Pulmonary artery endothelial cell (primary cell): ENCODE measurements at regions not wholly inside any gene's neighbourhood (a gene's known extent, or its start where the extent isn't known, plus 50 kb on each side); places are given as distances from the start of the nearest gene placed in this dataset.
"Not testable (repeated sequence)": the region's sequence is repeated elsewhere in the genome, so short reads cannot be mapped to it uniquely, and the experiment has no call there.

ENCODE experiments used
- DNase-seq: peaks from one replicate; pipeline ENCODE4 v3.0.0-alpha.2; 2011; ENCODE audit warnings: low read depth, low spot score

GRCh38 chr18:56489893-56490292 is 148.5 kb downstream of the TXNL1 start:
- no peak for DNase-seq

GRCh38 chr18:56488739-56489138 is 149.7 kb downstream of the TXNL1 start:
- DNase-seq, result no peak

DNA sequence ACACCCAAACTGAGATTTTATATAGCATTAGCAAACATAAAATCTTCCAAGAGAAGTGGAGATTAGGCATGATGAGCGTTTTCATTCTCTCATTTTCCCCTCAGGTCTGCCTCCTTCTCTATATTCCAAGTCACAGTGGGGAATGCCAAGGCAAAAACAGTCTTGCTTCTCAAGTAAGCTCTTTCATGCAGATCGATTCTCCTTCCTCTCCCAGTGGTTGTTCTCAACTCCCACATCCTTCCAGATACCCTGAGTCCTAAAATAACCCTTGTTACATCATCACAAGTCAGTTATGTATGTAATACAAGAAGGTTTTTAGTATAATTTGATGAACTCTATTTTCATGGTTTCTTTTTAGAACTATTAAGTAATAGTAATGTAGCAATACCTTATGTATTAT is 150.6 kb downstream of the TXNL1 start:
- no peak for DNase-seq

GRCh38 chr18:56483386-56483785 is 155.0 kb downstream of the TXNL1 start:
- DNase-seq, result no peak

GRCh38 chr18:56482813-56483212 is 155.6 kb downstream of the TXNL1 start:
- DNase-seq, result not testable (repeated sequence)

DNA sequence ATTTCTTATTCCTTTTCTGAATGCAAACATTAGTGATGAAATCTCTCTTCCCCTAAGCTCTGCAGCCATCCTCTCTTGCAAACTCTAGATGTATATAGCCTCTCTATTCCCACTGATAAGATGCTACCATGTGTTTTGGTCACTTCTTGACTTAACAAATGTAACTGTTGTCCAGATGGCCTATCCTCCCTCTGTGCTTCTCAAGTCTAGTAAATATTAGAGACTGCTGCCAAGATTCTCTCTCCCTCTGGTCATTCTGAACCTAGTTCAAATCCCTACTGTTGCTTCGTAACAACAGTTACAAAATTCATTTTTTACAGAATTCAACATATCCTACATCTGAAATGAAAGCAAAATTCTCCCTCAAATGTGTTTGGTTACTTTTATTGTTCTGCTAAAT is 156.6 kb downstream of the TXNL1 start:
- DNase-seq, result no peak

GRCh38 chr18:56479841-56480240 is 158.6 kb downstream of the TXNL1 start:
- DNase-seq, result no peak

- DNase-seq, result no peak
These were observed 163.1 kb downstream of the TXNL1 start for GRCh38 chr18:56475250-56475649.

DNA sequence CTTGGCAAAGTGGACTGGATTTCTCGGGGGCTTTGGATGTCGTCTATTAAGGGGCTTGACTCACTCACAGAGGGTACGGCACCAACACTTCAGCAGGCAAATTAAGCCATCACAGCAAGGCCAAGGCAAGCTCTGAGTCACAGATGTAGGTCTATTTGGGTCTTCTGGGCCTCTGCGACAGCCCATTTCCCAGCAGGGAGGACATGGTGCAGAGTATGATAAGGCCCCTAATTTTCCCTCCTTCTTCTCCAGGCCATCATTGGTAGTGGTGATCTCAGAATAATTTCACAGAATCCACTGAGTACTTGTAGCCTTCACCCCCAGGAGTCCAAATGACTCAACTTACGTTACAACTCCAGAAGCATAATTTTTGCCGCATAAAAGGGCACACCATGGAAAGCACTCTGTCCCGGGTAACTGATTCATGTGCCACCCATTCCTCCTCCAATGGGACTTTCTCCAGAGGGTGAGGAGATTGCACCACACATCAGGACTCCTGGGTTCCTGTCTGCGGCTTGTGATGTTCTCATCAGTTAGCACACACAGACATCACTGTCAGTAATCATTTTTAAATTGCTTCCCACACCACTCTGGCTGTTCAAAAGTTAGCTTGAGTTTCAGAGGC is 164.9 kb downstream of the TXNL1 start:
- DNase-seq, result no peak

- DNase-seq, result no peak
These were observed 167.7 kb downstream of the TXNL1 start for GRCh38 chr18:56470406-56471351.

DNA sequence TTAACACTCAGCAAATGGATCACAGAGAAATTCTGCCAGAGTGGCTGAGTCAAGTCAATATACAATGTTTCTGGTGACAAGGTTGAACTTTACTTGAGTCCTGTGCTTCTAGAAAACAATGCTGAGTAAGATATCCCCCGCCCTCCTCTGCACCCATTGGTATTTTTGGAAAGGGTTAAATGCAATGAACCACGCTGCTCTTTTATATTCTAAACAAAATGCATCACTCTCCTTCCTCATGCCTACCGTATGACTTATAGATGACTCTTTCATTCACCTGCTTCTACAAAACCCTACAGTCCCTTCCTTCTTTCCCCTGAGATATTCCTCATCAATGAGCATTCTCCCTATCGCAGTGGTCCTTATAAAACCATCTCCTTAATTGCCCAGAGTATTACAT is 168.8 kb downstream of the TXNL1 start:
- DNase-seq, result no peak

DNA sequence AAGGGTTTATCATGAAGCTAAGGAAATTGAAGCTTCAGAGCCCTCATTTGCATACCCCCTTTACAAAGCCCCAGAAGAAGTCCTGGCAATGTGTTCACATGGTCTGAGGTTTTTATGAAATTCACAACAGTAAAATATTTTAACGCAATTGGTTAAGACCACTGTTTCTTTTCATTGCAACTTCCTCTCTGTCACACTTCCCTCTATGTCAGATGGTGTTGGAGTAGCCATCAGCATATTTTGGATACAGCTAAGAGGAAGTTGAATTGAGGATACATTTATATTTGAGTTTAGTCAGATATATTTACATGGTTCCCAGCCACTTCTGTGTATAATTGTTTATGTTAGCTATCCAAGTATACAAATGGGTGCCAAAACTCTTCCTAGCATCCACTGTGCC is 170.0 kb downstream of the TXNL1 start:
- DNase-seq, result no peak

DNA sequence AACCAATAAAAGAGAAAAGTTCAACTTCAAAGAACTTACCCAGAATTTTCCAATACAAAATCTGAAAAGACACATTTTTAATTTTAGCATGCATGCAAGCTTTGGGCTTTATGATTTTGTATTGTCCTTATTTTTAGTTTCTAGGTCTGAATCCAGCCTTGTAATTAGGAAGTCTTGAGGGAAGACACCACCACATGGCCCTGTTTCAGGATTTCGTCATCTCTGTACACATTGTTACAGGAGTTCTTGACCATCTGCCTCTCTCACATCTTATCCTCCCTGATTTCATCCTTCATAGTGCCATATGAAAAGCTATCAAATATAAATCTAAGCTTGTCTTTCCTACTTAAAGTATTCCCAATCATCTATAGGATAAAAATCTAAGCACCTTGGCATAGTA is 176.1 kb downstream of the TXNL1 start:
- DNase-seq, result no peak

DNA sequence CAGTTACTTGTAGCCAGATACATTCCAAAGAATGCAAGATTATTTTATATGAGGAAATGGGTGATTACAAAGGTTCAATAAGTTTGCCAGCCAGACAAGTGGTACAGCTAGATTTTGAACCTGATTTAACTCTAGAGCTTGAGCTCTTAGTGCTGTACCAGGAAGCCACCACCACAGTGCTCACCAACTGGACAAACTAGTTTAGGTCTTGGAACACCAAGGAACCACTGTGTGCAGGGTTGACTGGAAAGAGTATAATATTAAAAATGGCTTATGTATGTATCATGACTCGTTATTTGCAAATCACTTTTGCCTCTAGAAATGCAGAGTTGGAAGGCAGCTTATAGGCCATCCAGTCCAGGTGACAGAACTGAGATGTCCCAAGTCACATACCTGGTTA is 177.2 kb downstream of the TXNL1 start:
- DNase-seq, result no peak

GRCh38 chr18:56460581-56460980 is 177.8 kb downstream of the TXNL1 start:
- no peak for DNase-seq

GRCh38 chr18:56458770-56459712 is 179.4 kb downstream of the TXNL1 start:
- peak; percentile 82 for DNase-seq

- no peak for DNase-seq
These were observed 182.5 kb downstream of the TXNL1 start for GRCh38 chr18:56455874-56456273.

DNA sequence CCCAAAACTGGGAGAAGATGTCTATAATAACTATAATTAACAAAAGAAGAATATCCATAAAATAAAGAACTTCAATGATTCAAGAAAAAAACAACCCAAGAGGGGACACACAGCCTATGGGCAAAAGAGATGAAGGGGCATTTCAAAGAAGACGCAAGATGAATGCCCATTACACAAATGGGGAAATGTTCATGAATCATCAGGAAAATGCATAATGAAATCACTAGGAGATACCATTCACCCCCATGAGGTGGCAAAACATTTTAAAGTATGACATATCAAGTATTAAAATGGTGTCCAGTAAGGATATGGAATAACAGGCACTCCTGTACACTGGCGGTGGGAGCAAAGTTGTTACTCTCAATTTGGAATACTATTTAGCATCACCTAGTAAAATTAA is 183.3 kb downstream of the TXNL1 start:
- no peak for DNase-seq

DNA sequence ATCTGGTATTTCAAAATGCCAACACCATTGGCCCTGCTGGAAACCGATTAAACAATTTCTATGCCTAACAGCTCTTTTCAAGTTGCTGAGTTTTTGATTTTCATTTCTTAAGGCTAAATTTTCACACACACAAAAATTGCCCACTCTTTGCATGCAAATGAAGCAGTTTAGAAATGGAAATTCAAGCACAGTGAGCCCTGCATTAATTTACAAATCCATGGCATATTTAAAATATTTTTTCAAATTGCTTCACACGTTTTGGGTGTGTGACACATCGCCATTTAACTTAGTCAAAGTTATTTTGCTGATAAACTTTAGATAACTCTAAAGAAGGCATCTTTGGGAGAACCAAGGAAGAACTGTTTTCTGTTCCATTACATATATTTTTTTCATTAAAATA is 184.8 kb downstream of the TXNL1 start:
- no peak for DNase-seq

GRCh38 chr18:56451188-56451587 is 187.2 kb downstream of the TXNL1 start:
- DNase-seq, result no peak

- no peak for DNase-seq
These were observed 189.6 kb downstream of the TXNL1 start for GRCh38 chr18:56448751-56449150.

DNA sequence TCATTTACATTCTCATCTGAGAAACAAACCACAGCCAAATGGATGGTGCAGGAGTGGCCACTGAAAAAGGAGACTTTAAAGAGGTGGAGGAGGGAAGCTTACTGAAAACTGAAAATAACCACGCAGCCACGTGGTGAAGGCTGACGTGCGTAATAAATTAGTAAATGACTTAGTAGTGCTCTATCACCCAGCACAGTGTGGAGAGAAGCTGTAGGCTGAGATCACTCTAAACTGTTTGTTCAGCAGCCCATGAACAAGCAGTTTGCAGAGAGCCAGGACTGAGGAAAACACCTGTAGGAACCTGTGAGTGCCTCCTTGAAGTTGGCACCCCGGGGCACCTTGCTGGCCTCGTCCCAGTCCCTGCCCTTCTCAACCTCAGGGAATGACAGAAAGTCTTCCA is 193.0 kb downstream of the TXNL1 start:
- DNase-seq, result no peak
